Type B pancreatic cell (in vitro differentiated cells): ENCODE measurements at regions not wholly inside any gene's neighbourhood (a gene's known extent, or its start where the extent isn't known, plus 50 kb on each side); places are given as distances from the start of the nearest gene placed in this dataset.

ENCODE experiments used
- DNase-seq: peaks from one replicate; pipeline ENCODE4 v3.0.0; 2021; ENCODE audit warnings: mixed read lengths; ENCODE audit not compliant: unreplicated experiment; ENCODE audit errors: extremely low spot score
- H3K27ac Mint-ChIP-seq: 2 replicates; pipeline ENCODE4 v1.8.0; 2021; ENCODE audit warnings: mild to moderate bottlenecking, mixed read lengths
- H3K27me3 Mint-ChIP-seq: 2 replicates; pipeline ENCODE4 v1.8.0; 2021; ENCODE audit warnings: mixed read lengths
- H3K36me3 Mint-ChIP-seq: 2 replicates; pipeline ENCODE4 v1.8.0; 2021; ENCODE audit warnings: mixed read lengths
- H3K4me1 Mint-ChIP-seq: one replicate; pipeline ENCODE4 v1.8.0; 2021; ENCODE audit warnings: mixed read lengths; ENCODE audit not compliant: unreplicated experiment
- H3K4me3 Mint-ChIP-seq: 2 replicates; pipeline ENCODE4 v1.8.0; 2021; ENCODE audit warnings: mild to moderate bottlenecking, mixed read lengths
- H3K9me3 Mint-ChIP-seq: 2 replicates; pipeline ENCODE4 v1.8.0; 2021; ENCODE audit warnings: mixed read lengths
- CTCF ChIP-seq: fragments of 200-600 bp; sonication (generic); conservative IDR thresholded peaks from 2 replicates; pipeline ENCODE4 v1.5.0; 2021; ENCODE audit warnings: antibody characterized with exemption, mild to moderate bottlenecking

- Mint-ChIP-seq H3K4me3 (no peak overlapping the region), H3K27ac (no peak overlapping the region), H3K36me3 (no peaks in the 10 kb centered on the region), H3K9me3 (no peaks in the 10 kb centered on the region), H3K27me3 (no peaks in the 10 kb centered on the region), H3K4me1 (peaks cover 20% of the 10 kb centered on the region)
- no peak for TF ChIP-seq CTCF
- DNase-seq, result no peak
Observed at GRCh38 chr2:128502200-128502599, 183.5 kb upstream of the HS6ST1 start.

GRCh38 chr2:128502638-128503246 lies 184.1 kb upstream of the HS6ST1 start:
- Mint-ChIP-seq H3K36me3 (no peaks in the 10 kb centered on the region), H3K27ac (no peak overlapping the region), H3K27me3 (no peaks in the 10 kb centered on the region), H3K4me1 (peaks cover 20% of the 10 kb centered on the region), H3K4me3 (no peak overlapping the region), H3K9me3 (no peaks in the 10 kb centered on the region)
- no peak for TF ChIP-seq CTCF
- peak; percentile 49 for DNase-seq

GRCh38 chr2:128503399-128504245 lies 185.0 kb upstream of the HS6ST1 start:
- Mint-ChIP-seq H3K4me1 (peaks cover 20% of the 10 kb centered on the region), H3K27ac (no peak overlapping the region), H3K36me3 (no peaks in the 10 kb centered on the region), H3K9me3 (no peaks in the 10 kb centered on the region), H3K4me3 (no peak overlapping the region), H3K27me3 (no peaks in the 10 kb centered on the region)
- no peak for TF ChIP-seq CTCF
- DNase-seq, result peak; percentile 65

GRCh38 chr2:128504246-128505149 lies 185.8 kb upstream of the HS6ST1 start:
- no peaks in the 10 kb centered on the region for H3K36me3 Mint-ChIP-seq
- no peak overlapping the region for H3K27ac Mint-ChIP-seq
- DNase-seq, result peak; percentile 37
- H3K9me3 Mint-ChIP-seq, result no peaks in the 10 kb centered on the region
- no peak for TF ChIP-seq CTCF
- no peak overlapping the region for H3K4me3 Mint-ChIP-seq
- peaks cover 20% of the 10 kb centered on the region for H3K4me1 Mint-ChIP-seq
- H3K27me3 Mint-ChIP-seq, result no peaks in the 10 kb centered on the region

- H3K36me3 Mint-ChIP-seq, result no peaks in the 10 kb centered on the region
- TF ChIP-seq CTCF, result no peak
- peaks cover 20% of the 10 kb centered on the region for H3K4me1 Mint-ChIP-seq
- H3K4me3 Mint-ChIP-seq, result no peak overlapping the region
- no peaks in the 10 kb centered on the region for H3K27me3 Mint-ChIP-seq
- peak; percentile 59 for DNase-seq
- H3K9me3 Mint-ChIP-seq, result no peaks in the 10 kb centered on the region
- H3K27ac Mint-ChIP-seq, result no peak overlapping the region
Observed at GRCh38 chr2:128505150-128505490, 186.5 kb upstream of the HS6ST1 start.
